Thyroid gland (tissue), 4 donors: ENCODE measurements at regions not wholly inside any gene's neighbourhood (a gene's known extent, or its start where the extent isn't known, plus 50 kb on each side); places are given as distances from the start of the nearest gene placed in this dataset.

ENCODE experiments used
- CTCF ChIP-seq, 6 experiments: fragments of 200-600 bp in 3 of 6; fragments of 450-650 bp in 3 of 6; sonication (generic) in 3 of 6; IDR thresholded peaks; one replicate each; pipeline ENCODE4 v1.5.1; 2016 to 2019; ENCODE audit warnings: antibody characterized with exemption in 6 of 6, mild to moderate bottlenecking in 2 of 6, inconsistent platforms in 1 of 6, moderate library complexity in 1 of 6
- POLR2A ChIP-seq, 2 donors: fragments of 450-650 bp; IDR thresholded peaks; one replicate each; pipeline ENCODE4 v1.6.1; 2017; ENCODE audit warnings: antibody characterized with exemption in 2 of 2, mild to moderate bottlenecking in 2 of 2, moderate library complexity in 1 of 2

GRCh38 chr1:63022319-63022718, 238.4 kb downstream of the ATG4C start:
- TF ChIP-seq CTCF (IDR thresholded peaks at IDR 0.05) (no peak), POLR2A (IDR thresholded peaks at IDR 0.05) (no peak)
